ENCODE measurements at regions not wholly inside any gene's neighbourhood (a gene's known extent, or its start where the extent isn't known, plus 50 kb on each side); places are given as distances from the start of the nearest gene placed in this dataset.

- no peak for TF ChIP-seq CTCF (IDR thresholded peaks at IDR 0.05; ENCODE audit: low read depth, low read length)
- no peak for TF ChIP-seq POLR2A (IDR thresholded peaks at IDR 0.05; ENCODE audit: extremely low read depth, insufficient read length)
- TF ChIP-seq MAX (IDR thresholded peaks at IDR 0.05; ENCODE audit: low read depth, low read length) = no peak
These were observed 260.6 kb upstream of the MAGI2 start for GRCh38 chr7:79714081-79714480.

Data from NB4 (cell line).